Endothelial cell of umbilical vein (primary cell): ENCODE measurements at regions not wholly inside any gene's neighbourhood (a gene's known extent, or its start where the extent isn't known, plus 50 kb on each side); places are given as distances from the start of the nearest gene placed in this dataset.

ENCODE experiments used
- BruUV-seq: library from RNA; stranded (reverse); fragments of 400-500 nt; replicated peaks from 2 replicates; lab custom pipeline; 2021; lab: Mats Ljungman, UMichigan
- CTCF ChIA-PET: fragments of 300-600, 350-600 bp; sonication (Branson Sonifier 250); formaldehyde crosslinking; loops from one replicate; lab custom pipeline; 2021; ENCODE audit warnings: antibody characterized with exemption, inconsistent platforms; lab: Charles Lee
- POLR2A ChIA-PET: fragments of 300-600, 350-600 bp; sonication (Branson Sonifier 250); formaldehyde crosslinking; loops from one replicate; lab custom pipeline; 2021; ENCODE audit warnings: antibody characterized with exemption, inconsistent platforms; lab: Charles Lee
- DNase-seq: peaks from one replicate; pipeline ENCODE4 v3.0.0-alpha.2; 2011; ENCODE audit warnings: low read depth, low spot score
- FAIRE-seq: peaks from 2 replicates; lab custom pipeline; 2011; peaks lifted over from hg19 to GRCh38; lab: Jason Lieb, UNC
- H2AFZ ChIP-seq: 2 replicates; pipeline ENCODE4 v1.6.0; 2012; ENCODE audit warnings: low read depth, low read length, control low read depth, inconsistent platforms
- H3K27ac ChIP-seq: 2 replicates; pipeline ENCODE4 v1.5.1; 2011; ENCODE audit warnings: low read depth, mild to moderate bottlenecking, control low read depth, low read length, moderate library complexity; ENCODE audit not compliant: insufficient read depth
- H3K27me3 ChIP-seq, 2 experiments: 2 replicates each; pipeline versions ENCODE4 v1.6.0 to v1.6.1; 2011; ENCODE audit warnings: low read length in 2 of 2, mixed read lengths in 1 of 2; ENCODE audit not compliant: control insufficient read depth in 2 of 2, insufficient read depth in 2 of 2
- H3K36me3 ChIP-seq, 2 experiments: 2 replicates in 1 of 2; 3 replicates in 1 of 2; pipeline ENCODE4 v1.5.1; 2011; ENCODE audit warnings: low read length in 2 of 2, mild to moderate bottlenecking in 1 of 2, moderate library complexity in 1 of 2; ENCODE audit not compliant: control insufficient read depth in 2 of 2, insufficient read depth in 2 of 2; ENCODE audit errors: extremely low read depth in 1 of 2
- H3K4me1 ChIP-seq: 3 replicates; pipeline ENCODE4 v1.5.1; 2011; ENCODE audit warnings: mild to moderate bottlenecking, low read length; ENCODE audit not compliant: control insufficient read depth, insufficient read depth; ENCODE audit errors: extremely low read depth
- H3K4me2 ChIP-seq: 2 replicates; pipeline ENCODE4 v1.6.1; 2011; ENCODE audit warnings: low read length, control low read depth, mixed read lengths; ENCODE audit not compliant: insufficient read depth
- H3K4me3 ChIP-seq, 3 experiments: fragments of 200-600 bp in 1 of 3; sonication (generic), shearing (Covaris generic) in 1 of 3; replicated peaks in 1 of 3; 2 replicates each; pipeline ENCODE4 v1.5.1; 2011 to 2016; ENCODE audit warnings: control low read depth in 3 of 3, low read length in 3 of 3, mild to moderate bottlenecking in 2 of 3, inconsistent platforms in 1 of 3, low read depth in 1 of 3, moderate library complexity in 1 of 3; ENCODE audit not compliant: insufficient read depth in 1 of 3
- H3K79me2 ChIP-seq: 2 replicates; pipeline ENCODE4 v1.6.0; 2012; ENCODE audit warnings: low read length, inconsistent platforms; ENCODE audit not compliant: control insufficient read depth, insufficient read depth
- H3K9ac ChIP-seq: replicated peaks from 2 replicates; pipeline ENCODE3; 2011; ENCODE audit warnings: low read length, control low read depth; ENCODE audit not compliant: insufficient read depth; ENCODE audit errors: extremely low read depth
- H3K9me1 ChIP-seq: replicated peaks from 3 replicates; pipeline ENCODE4 v1.6.0; 2011; ENCODE audit warnings: mild to moderate bottlenecking, low read length; ENCODE audit not compliant: control insufficient read depth, insufficient read depth; ENCODE audit errors: extremely low read depth
- H3K9me3 ChIP-seq: replicated peaks from 2 replicates; pipeline ENCODE4 v1.5.1; 2012; ENCODE audit warnings: low read length, inconsistent platforms; ENCODE audit not compliant: control insufficient read depth, insufficient read depth
- H4K20me1 ChIP-seq: replicated peaks from 2 replicates; pipeline ENCODE3; 2011; ENCODE audit warnings: mild to moderate bottlenecking, low read length; ENCODE audit not compliant: control insufficient read depth, insufficient read depth; ENCODE audit errors: extremely low read depth
- CTCF ChIP-seq, 2 donors: IDR thresholded peaks; 1 replicate in 1 of 2; 2 replicates in 1 of 2; pipeline ENCODE4 v1.5.1; 2011; ENCODE audit warnings: low read length in 2 of 2, mild to moderate bottlenecking in 2 of 2, moderate library complexity in 2 of 2, control low read depth in 1 of 2, inconsistent platforms in 1 of 2, low read depth in 1 of 2; ENCODE audit not compliant: insufficient read depth in 1 of 2; ENCODE audit errors: extremely low read depth in 1 of 2
- EZH2 ChIP-seq: IDR thresholded peaks from 2 replicates; pipeline ENCODE4 v1.6.1; 2012; ENCODE audit warnings: borderline replicate concordance, low read depth, mild to moderate bottlenecking, moderate library complexity, low read length, inconsistent platforms; ENCODE audit not compliant: severe bottlenecking
- FOS ChIP-seq: IDR thresholded peaks from 2 replicates; pipeline ENCODE4 v1.6.1; 2011; ENCODE audit warnings: mild to moderate bottlenecking, low read length, moderate library complexity, borderline replicate concordance; ENCODE audit not compliant: insufficient read depth
- GATA2 ChIP-seq: IDR thresholded peaks from 2 replicates; pipeline ENCODE4 v1.7.0; 2011; ENCODE audit warnings: low read depth, mild to moderate bottlenecking, moderate library complexity, mixed read lengths, low read length; ENCODE audit not compliant: insufficient read length, insufficient read depth
- JUN ChIP-seq: IDR thresholded peaks from 2 replicates; pipeline ENCODE4 v1.6.1; 2011; ENCODE audit warnings: borderline replicate concordance, low read depth; ENCODE audit not compliant: insufficient read length, insufficient read depth
- MAX ChIP-seq: IDR thresholded peaks from 2 replicates; pipeline ENCODE4 v1.6.1; 2011; ENCODE audit not compliant: insufficient read depth, insufficient read length
- MYC ChIP-seq: IDR thresholded peaks from one replicate; pipeline ENCODE4 v1.6.1; 2011; ENCODE audit warnings: mild to moderate bottlenecking, low read depth, low read length
- POLR2A ChIP-seq: IDR thresholded peaks from 2 replicates; pipeline ENCODE4 v1.6.1; 2012; ENCODE audit warnings: low read depth, mild to moderate bottlenecking, control low read depth, low read length
- POLR2AphosphoS5 ChIP-seq: IDR thresholded peaks from 2 replicates; pipeline ENCODE4 v1.6.1; 2012; ENCODE audit warnings: low read depth, mild to moderate bottlenecking, control low read depth, low read length, moderate library complexity; ENCODE audit not compliant: insufficient read depth
- dilution Hi-C: fragments of 300-500 bp; cut with MboI; formaldehyde crosslinking; loops from one replicate; pipeline ENCODE4 v1.15.0; 2019; ENCODE audit warnings: low sequenced_read_pairs; ENCODE audit not compliant: extremely low pct_ligation_motif_present
- intact Hi-C: fragments of 100-400 bp; cut with micrococcal nuclease; formaldehyde crosslinking; loops from one replicate; pipeline ENCODE4 v1.10.0; 2022

- no peaks in the 10 kb centered on the region for H3K9me3 ChIP-seq
- FAIRE-seq (no peak), DNase-seq (no peak)
- H3K9ac ChIP-seq, result no peak overlapping the region
- H3K4me2 ChIP-seq, result no peak overlapping the region
- no peak overlapping the region for H3K4me3 ChIP-seq
- TF ChIP-seq CTCF (IDR thresholded peaks at IDR 0.05; ENCODE audit: extremely low read depth in 1 of 2, insufficient read depth in 1 of 2, low read depth in 1 of 2, low read length in 2 of 2) (no peak), POLR2A (no peak), MAX (no peak), GATA2 (no peak), EZH2 (no peak), JUN (no peak), POLR2AphosphoS5 (no peak), FOS (no peak), MYC (no peak)
- no TSS peak for BruUV-seq
- H3K36me3 ChIP-seq, result no peaks in the 10 kb centered on the region
- POLR2A ChIA-PET, result no interaction called here
- H3K9me1 ChIP-seq, result no peaks in the 10 kb centered on the region
- no peaks in the 10 kb centered on the region for H3K79me2 ChIP-seq
- CTCF ChIA-PET, result interaction anchor here (0.9 to 4.0 kb wide), 7 partner anchors 10 to 573 kb away, joined by 3 to 33 read pairs (median 3); no protein-coding TSS in a partner anchor
- H4K20me1 ChIP-seq, result no peaks in the 10 kb centered on the region
- no peak overlapping the region for H2AFZ ChIP-seq
- H3K27me3 ChIP-seq, result no peaks in the 10 kb centered on the region
- no peaks in the 10 kb centered on the region for H3K4me1 ChIP-seq
- no peak overlapping the region for H3K27ac ChIP-seq
- dilution Hi-C loops (no loop called here), intact Hi-C loops (no loop called here)
Observed at GRCh38 chr15:46278486-46279090, 643.8 kb downstream of the SQOR start.
